ENCODE measurements at regions not wholly inside any gene's neighbourhood (a gene's known extent, or its start where the extent isn't known, plus 50 kb on each side); places are given as distances from the start of the nearest gene placed in this dataset.
A peak's percentile ranks its signal among the peaks of the same experiment; 100 is the strongest.

DNA sequence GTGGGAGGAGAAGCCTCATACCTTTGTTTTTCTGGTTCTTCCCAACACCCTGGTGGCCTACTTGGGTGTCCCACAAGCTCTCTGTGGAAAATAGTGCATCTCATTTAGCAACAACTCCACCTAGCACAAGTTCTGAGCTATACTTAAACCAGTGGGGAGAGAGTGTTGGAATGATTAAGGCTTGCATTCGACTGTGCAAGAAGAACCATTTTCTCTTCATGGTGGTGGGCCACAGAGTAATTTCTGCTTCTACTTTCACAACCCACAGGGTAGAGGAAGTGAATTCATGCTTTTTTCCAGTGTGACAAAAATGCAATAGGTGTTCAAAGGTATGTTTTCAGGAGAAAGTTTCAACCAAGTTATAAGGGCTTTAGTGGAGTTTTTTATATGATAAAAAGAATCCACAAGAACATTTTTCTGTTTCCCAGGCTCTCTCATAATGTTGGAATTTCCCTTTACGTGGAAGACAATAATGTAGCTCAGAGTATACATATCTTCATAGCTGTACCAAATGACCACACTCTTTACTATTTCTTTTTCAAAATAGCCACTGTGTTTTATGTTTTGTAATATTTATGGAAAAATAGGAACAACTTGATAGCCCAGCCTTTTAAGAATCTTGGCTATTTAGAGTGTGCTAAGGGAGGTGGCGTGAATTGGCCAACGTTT is 80.3 kb upstream of the HHIP start:
- no peaks in the 10 kb centered on the region for H3K27me3 ChIP-seq (replicated peaks; ENCODE audit: insufficient read depth)
- no peaks in the 10 kb centered on the region for H3K9me2 ChIP-seq (ENCODE audit: insufficient read depth)
- peak; percentile 6 for DNase-seq
- no peak overlapping the region for H3K4me2 ChIP-seq (ENCODE audit: unreplicated experiment)
- no peak overlapping the region for H3K9ac ChIP-seq
- WGBS, 2 experiments (ENCODE audit: low coverage in 1 of 2, low lambda C conversion rate in 2 of 2, missing lambda C conversion rate in 2 of 2), result 69 to 76% methylated on average over 4 of the region's 4 CpGs
- H3K9me3 ChIP-seq (ENCODE audit: low read depth), result no peaks in the 10 kb centered on the region
- H3K36me3 ChIP-seq (ENCODE audit: low read depth), result no peaks in the 10 kb centered on the region
- TF ChIP-seq EZH2phosphoT487 (IDR thresholded peaks at IDR 0.05; ENCODE audit: insufficient read depth, low read depth) (no peak), EZH2 (IDR thresholded peaks at IDR 0.05; ENCODE audit: insufficient read depth, poor library complexity, severe bottlenecking) (no peak)
- H2AFZ ChIP-seq, result no peak overlapping the region; the same call in 1 of the 2 replicates
- no peaks in the 10 kb centered on the region for H3K4me1 ChIP-seq (ENCODE audit: insufficient read depth)
- no peaks in the 10 kb centered on the region for H3F3A ChIP-seq (ENCODE audit: insufficient read depth)
- no peaks in the 10 kb centered on the region for H3K79me2 ChIP-seq (ENCODE audit: insufficient read depth)
- no peak overlapping the region for H3K27ac ChIP-seq
- H3K4me3 ChIP-seq, result no peak overlapping the region
- in situ Hi-C loops (cut with MboI), result no loop called here
- no peaks in the 10 kb centered on the region for H4K20me1 ChIP-seq (ENCODE audit: insufficient read depth)

DNA sequence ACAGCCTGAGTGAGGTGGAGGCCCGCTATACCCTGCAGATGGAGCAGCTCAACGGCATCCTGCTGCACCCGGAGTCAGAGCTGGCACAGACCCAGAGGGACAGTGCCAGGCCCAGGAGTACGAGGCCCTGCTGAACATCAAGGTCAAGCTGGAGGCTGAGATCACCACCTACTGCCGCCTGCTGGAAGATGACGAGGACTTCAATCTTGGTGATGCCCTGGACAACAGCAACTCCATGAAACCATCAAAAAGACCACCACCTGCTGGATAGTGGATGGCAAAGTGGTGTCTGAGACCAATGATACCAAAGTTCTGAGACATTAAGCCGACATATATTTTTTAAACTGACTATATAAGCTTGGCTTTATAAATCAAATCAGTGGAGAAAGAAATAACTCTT is 73.3 kb upstream of the HHIP start:
- no peaks in the 10 kb centered on the region for H3K36me3 ChIP-seq (ENCODE audit: low read depth)
- in situ Hi-C loops (cut with MboI), result no loop called here
- no peaks in the 10 kb centered on the region for H3K9me3 ChIP-seq (ENCODE audit: low read depth)
- no peaks in the 10 kb centered on the region for H3K9me2 ChIP-seq (ENCODE audit: insufficient read depth)
- no peaks in the 10 kb centered on the region for H3K27me3 ChIP-seq (replicated peaks; ENCODE audit: insufficient read depth)
- no peaks in the 10 kb centered on the region for H3F3A ChIP-seq (ENCODE audit: insufficient read depth)
- H4K20me1 ChIP-seq (ENCODE audit: insufficient read depth), result no peaks in the 10 kb centered on the region
- no peak overlapping the region for H2AFZ ChIP-seq
- DNase-seq, result no peak
- no peak overlapping the region for H3K9ac ChIP-seq
- H3K4me1 ChIP-seq (ENCODE audit: insufficient read depth), result no peaks in the 10 kb centered on the region
- H3K4me2 ChIP-seq (ENCODE audit: unreplicated experiment), result no peak overlapping the region
- H3K27ac ChIP-seq, result no peak overlapping the region
- H3K79me2 ChIP-seq (ENCODE audit: insufficient read depth), result no peaks in the 10 kb centered on the region
- TF ChIP-seq EZH2 (IDR thresholded peaks at IDR 0.05; ENCODE audit: insufficient read depth, poor library complexity, severe bottlenecking) (no peak), EZH2phosphoT487 (IDR thresholded peaks at IDR 0.05; ENCODE audit: insufficient read depth, low read depth) (no peak)
- H3K4me3 ChIP-seq, result no peak overlapping the region
- WGBS, 2 experiments (ENCODE audit: low coverage in 1 of 2, low lambda C conversion rate in 2 of 2, missing lambda C conversion rate in 2 of 2), result 67 to 69% methylated on average over 6 to 7 of the region's 7 CpGs

DNA sequence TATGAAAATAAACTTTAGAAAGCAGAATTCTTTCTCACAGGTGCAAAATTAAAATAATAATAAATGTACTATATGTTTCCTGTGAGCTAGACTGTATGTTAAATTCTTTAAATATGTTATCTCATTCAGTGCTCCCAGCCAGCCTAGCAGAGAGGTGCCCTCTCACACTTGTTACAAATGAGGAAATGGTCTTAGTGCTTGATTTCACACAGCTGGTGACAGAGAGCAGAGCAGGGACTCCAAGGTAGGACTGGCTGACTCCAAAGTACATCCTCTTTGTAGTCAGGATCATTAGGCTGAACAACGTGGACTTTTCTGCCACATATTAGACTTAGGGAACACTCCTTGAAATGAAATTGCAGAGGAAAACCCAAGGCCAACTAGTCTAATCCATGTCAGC is 72.0 kb upstream of the HHIP start:
- H3K9ac ChIP-seq, result no peak overlapping the region
- peaks cover 7% of the 10 kb centered on the region for H3K4me1 ChIP-seq (ENCODE audit: insufficient read depth)
- H3K27ac ChIP-seq, result no peak overlapping the region
- H3K36me3 ChIP-seq (ENCODE audit: low read depth), result no peaks in the 10 kb centered on the region
- DNase-seq, result no peak
- no peaks in the 10 kb centered on the region for H4K20me1 ChIP-seq (ENCODE audit: insufficient read depth)
- peaks cover 5% of the 10 kb centered on the region for H3F3A ChIP-seq (ENCODE audit: insufficient read depth)
- no peaks in the 10 kb centered on the region for H3K9me3 ChIP-seq (ENCODE audit: low read depth)
- no peaks in the 10 kb centered on the region for H3K79me2 ChIP-seq (ENCODE audit: insufficient read depth)
- in situ Hi-C loops (cut with MboI), result no loop called here
- H2AFZ ChIP-seq, result no peak overlapping the region
- no peak overlapping the region for H3K4me2 ChIP-seq (ENCODE audit: unreplicated experiment)
- H3K9me2 ChIP-seq (ENCODE audit: insufficient read depth), result no peaks in the 10 kb centered on the region
- H3K27me3 ChIP-seq (replicated peaks; ENCODE audit: insufficient read depth), result no peaks in the 10 kb centered on the region
- 11 to 14% methylated on average over 1 of the region's 1 CpG for WGBS, 2 experiments (ENCODE audit: low coverage in 1 of 2, low lambda C conversion rate in 2 of 2, missing lambda C conversion rate in 2 of 2)
- no peak overlapping the region for H3K4me3 ChIP-seq
- TF ChIP-seq EZH2 (IDR thresholded peaks at IDR 0.05; ENCODE audit: insufficient read depth, poor library complexity, severe bottlenecking) (no peak), EZH2phosphoT487 (IDR thresholded peaks at IDR 0.05; ENCODE audit: insufficient read depth, low read depth) (no peak)

DNA sequence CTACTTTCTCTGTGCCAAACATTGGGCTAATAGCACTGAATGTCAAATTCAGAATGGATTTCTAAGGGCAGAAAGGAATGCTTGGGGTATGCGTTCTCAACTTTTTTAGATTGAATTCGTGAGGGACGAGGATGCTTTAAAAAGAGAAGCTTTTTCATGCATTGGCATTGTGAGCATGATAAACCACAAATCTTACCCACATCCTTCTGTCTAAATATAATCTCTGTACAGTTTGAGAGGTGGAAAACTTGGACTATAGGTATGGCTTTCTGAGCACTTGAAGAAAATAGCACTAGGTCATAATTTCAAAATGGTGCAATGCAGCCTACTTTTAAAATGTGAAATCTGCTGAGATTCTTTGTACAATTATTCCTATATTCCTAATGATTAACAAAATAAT is 71.4 kb upstream of the HHIP start:
- H4K20me1 ChIP-seq (ENCODE audit: insufficient read depth), result no peaks in the 10 kb centered on the region
- no peaks in the 10 kb centered on the region for H3K36me3 ChIP-seq (ENCODE audit: low read depth)
- no peaks in the 10 kb centered on the region for H3K9me3 ChIP-seq (ENCODE audit: low read depth)
- H3K4me2 ChIP-seq (ENCODE audit: unreplicated experiment), result no peak overlapping the region
- in situ Hi-C loops (cut with MboI), result no loop called here
- no peak for DNase-seq
- H3K27ac ChIP-seq, result no peak overlapping the region
- H3K9me2 ChIP-seq (ENCODE audit: insufficient read depth), result no peaks in the 10 kb centered on the region
- H3K4me1 ChIP-seq (ENCODE audit: insufficient read depth), result peaks cover 12% of the 10 kb centered on the region
- H3K4me3 ChIP-seq, result no peak overlapping the region
- H3K27me3 ChIP-seq (replicated peaks; ENCODE audit: insufficient read depth), result no peaks in the 10 kb centered on the region
- no peak overlapping the region for H3K9ac ChIP-seq
- TF ChIP-seq EZH2 (IDR thresholded peaks at IDR 0.05; ENCODE audit: insufficient read depth, poor library complexity, severe bottlenecking) (no peak), EZH2phosphoT487 (IDR thresholded peaks at IDR 0.05; ENCODE audit: insufficient read depth, low read depth) (no peak)
- no peaks in the 10 kb centered on the region for H3K79me2 ChIP-seq (ENCODE audit: insufficient read depth)
- H2AFZ ChIP-seq, result no peak overlapping the region
- WGBS, 2 experiments (ENCODE audit: low coverage in 1 of 2, low lambda C conversion rate in 2 of 2, missing lambda C conversion rate in 2 of 2), result 23 to 35% methylated on average over 3 of the region's 3 CpGs
- peaks cover 10% of the 10 kb centered on the region for H3F3A ChIP-seq (ENCODE audit: insufficient read depth)
